HCT116 (cell line): ENCODE measurements at regions not wholly inside any gene's neighbourhood (a gene's known extent, or its start where the extent isn't known, plus 50 kb on each side); places are given as distances from the start of the nearest gene placed in this dataset.

ENCODE experiments used
- EGR1 ChIP-seq: IDR thresholded peaks from 2 replicates; pipeline ENCODE4 v1.6.1; 2012; ENCODE audit warnings: low read depth
- ELF1 ChIP-seq: IDR thresholded peaks from 2 replicates; pipeline ENCODE4 v1.6.1; 2012; ENCODE audit warnings: low read depth, borderline replicate concordance
- EZH2phosphoT487 ChIP-seq: fragments of 200-600 bp; IDR thresholded peaks from 2 replicates; pipeline ENCODE4 v1.6.1; 2018; ENCODE audit warnings: antibody characterized with exemption, borderline replicate concordance
- MAX ChIP-seq: IDR thresholded peaks from 2 replicates; pipeline ENCODE4 v1.6.1; 2012
- YY1 ChIP-seq: IDR thresholded peaks from 2 replicates; pipeline ENCODE4 v1.6.1; 2011; ENCODE audit warnings: low read length, low read depth, moderate library complexity, mild to moderate bottlenecking; ENCODE audit not compliant: insufficient replicate concordance; ENCODE audit errors: extremely low read depth
- ZFX ChIP-seq: fragments of 450-650 bp; IDR thresholded peaks from 2 replicates; pipeline ENCODE4 v1.6.1; 2017
- TF ChIP-seq, protein P1 (sequence below), 3 experiments: fragments of 200-600 bp in 1 of 3; sonication (generic) in 1 of 3; IDR thresholded peaks in 2 of 3; conservative IDR thresholded peaks in 1 of 3; 2 replicates each; pipeline ENCODE4 v1.5.1; 2012 to 2017; ENCODE audit warnings: low read depth in 2 of 3, low read length in 2 of 3, antibody characterized with exemption in 1 of 3, borderline replicate concordance in 1 of 3, control low read depth in 1 of 3, mild to moderate bottlenecking in 1 of 3, mixed read lengths in 1 of 3, mixed run types in 1 of 3, moderate library complexity in 1 of 3; ENCODE audit not compliant: insufficient read depth in 1 of 3
- TF ChIP-seq, protein P2 (sequence below): IDR thresholded peaks from 2 replicates; pipeline ENCODE4 v1.6.1; 2012; ENCODE audit warnings: low read depth

- TF ChIP-seq EGR1 (no peak), EZH2phosphoT487 (no peak), ELF1 (no peak), ZFX (no peak), MAX (no peak), YY1 (no peak)
- TF ChIP-seq, protein P1, sequence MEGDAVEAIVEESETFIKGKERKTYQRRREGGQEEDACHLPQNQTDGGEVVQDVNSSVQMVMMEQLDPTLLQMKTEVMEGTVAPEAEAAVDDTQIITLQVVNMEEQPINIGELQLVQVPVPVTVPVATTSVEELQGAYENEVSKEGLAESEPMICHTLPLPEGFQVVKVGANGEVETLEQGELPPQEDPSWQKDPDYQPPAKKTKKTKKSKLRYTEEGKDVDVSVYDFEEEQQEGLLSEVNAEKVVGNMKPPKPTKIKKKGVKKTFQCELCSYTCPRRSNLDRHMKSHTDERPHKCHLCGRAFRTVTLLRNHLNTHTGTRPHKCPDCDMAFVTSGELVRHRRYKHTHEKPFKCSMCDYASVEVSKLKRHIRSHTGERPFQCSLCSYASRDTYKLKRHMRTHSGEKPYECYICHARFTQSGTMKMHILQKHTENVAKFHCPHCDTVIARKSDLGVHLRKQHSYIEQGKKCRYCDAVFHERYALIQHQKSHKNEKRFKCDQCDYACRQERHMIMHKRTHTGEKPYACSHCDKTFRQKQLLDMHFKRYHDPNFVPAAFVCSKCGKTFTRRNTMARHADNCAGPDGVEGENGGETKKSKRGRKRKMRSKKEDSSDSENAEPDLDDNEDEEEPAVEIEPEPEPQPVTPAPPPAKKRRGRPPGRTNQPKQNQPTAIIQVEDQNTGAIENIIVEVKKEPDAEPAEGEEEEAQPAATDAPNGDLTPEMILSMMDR (IDR thresholded peaks at IDR 0.05 in 2 of 3, conservative IDR thresholded peaks at IDR 0.05 in 1 of 3; ENCODE audit: borderline replicate concordance in 1 of 3, insufficient read depth in 1 of 3, low read depth in 2 of 3, low read length in 2 of 3): no peak
- TF ChIP-seq, protein P2, sequence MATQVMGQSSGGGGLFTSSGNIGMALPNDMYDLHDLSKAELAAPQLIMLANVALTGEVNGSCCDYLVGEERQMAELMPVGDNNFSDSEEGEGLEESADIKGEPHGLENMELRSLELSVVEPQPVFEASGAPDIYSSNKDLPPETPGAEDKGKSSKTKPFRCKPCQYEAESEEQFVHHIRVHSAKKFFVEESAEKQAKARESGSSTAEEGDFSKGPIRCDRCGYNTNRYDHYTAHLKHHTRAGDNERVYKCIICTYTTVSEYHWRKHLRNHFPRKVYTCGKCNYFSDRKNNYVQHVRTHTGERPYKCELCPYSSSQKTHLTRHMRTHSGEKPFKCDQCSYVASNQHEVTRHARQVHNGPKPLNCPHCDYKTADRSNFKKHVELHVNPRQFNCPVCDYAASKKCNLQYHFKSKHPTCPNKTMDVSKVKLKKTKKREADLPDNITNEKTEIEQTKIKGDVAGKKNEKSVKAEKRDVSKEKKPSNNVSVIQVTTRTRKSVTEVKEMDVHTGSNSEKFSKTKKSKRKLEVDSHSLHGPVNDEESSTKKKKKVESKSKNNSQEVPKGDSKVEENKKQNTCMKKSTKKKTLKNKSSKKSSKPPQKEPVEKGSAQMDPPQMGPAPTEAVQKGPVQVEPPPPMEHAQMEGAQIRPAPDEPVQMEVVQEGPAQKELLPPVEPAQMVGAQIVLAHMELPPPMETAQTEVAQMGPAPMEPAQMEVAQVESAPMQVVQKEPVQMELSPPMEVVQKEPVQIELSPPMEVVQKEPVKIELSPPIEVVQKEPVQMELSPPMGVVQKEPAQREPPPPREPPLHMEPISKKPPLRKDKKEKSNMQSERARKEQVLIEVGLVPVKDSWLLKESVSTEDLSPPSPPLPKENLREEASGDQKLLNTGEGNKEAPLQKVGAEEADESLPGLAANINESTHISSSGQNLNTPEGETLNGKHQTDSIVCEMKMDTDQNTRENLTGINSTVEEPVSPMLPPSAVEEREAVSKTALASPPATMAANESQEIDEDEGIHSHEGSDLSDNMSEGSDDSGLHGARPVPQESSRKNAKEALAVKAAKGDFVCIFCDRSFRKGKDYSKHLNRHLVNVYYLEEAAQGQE: no peak
These were observed 937.7 kb upstream of the LRRN3 start for GRCh38 chr7:110153222-110153621.
